DND-41 (cell line): ENCODE measurements at regions not wholly inside any gene's neighbourhood (a gene's known extent, or its start where the extent isn't known, plus 50 kb on each side); places are given as distances from the start of the nearest gene placed in this dataset.

ENCODE experiments used
- EZH2 ChIP-seq: IDR thresholded peaks from 3 replicates; pipeline ENCODE4 v1.6.1; 2012; ENCODE audit warnings: borderline replicate concordance, low read depth, mild to moderate bottlenecking, moderate library complexity, low read length, inconsistent platforms; ENCODE audit not compliant: severe bottlenecking
- TF ChIP-seq, protein P1 (sequence below): IDR thresholded peaks from 2 replicates; pipeline ENCODE4 v1.5.1; 2012; ENCODE audit warnings: borderline replicate concordance, low read length, moderate library complexity, mild to moderate bottlenecking; ENCODE audit not compliant: poor library complexity, severe bottlenecking; ENCODE audit errors: extremely low read depth

DNA sequence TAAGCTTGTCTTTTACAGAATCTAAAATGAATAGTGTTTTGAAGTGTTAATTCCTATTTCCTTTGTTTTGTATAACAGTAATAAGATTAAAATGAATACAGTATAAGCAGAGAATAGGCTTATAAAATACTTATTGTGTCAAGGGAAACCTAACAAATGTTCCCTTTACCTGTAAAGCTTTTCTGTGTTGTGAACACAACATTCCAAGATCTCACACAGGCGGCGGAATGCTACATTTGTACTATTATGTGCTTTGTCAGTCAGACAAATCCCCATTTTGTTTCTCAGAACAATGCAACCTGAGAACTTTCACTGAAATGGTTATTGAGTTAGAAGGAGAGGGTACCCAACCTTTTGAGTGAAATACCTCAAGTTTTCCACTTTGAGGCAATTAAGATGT, 1170.3 kb downstream of the OLFM4 start:
- TF ChIP-seq, protein P1, sequence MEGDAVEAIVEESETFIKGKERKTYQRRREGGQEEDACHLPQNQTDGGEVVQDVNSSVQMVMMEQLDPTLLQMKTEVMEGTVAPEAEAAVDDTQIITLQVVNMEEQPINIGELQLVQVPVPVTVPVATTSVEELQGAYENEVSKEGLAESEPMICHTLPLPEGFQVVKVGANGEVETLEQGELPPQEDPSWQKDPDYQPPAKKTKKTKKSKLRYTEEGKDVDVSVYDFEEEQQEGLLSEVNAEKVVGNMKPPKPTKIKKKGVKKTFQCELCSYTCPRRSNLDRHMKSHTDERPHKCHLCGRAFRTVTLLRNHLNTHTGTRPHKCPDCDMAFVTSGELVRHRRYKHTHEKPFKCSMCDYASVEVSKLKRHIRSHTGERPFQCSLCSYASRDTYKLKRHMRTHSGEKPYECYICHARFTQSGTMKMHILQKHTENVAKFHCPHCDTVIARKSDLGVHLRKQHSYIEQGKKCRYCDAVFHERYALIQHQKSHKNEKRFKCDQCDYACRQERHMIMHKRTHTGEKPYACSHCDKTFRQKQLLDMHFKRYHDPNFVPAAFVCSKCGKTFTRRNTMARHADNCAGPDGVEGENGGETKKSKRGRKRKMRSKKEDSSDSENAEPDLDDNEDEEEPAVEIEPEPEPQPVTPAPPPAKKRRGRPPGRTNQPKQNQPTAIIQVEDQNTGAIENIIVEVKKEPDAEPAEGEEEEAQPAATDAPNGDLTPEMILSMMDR, result no peak
- no peak for TF ChIP-seq EZH2
